HCT116 (cell line): ENCODE measurements at regions not wholly inside any gene's neighbourhood (a gene's known extent, or its start where the extent isn't known, plus 50 kb on each side); places are given as distances from the start of the nearest gene placed in this dataset.

Experiments used
- ATAC-seq: fragments of 200-7000 bp; cut with Tn5 transposase; 2 replicates; pipeline ENCODE4 v1.9.1; 2020; ENCODE audit warnings: mild to moderate bottlenecking, moderate library complexity
- BruUV-seq: library from RNA; stranded (reverse); fragments of 400-500 nt; replicated peaks from 2 replicates; lab custom pipeline; 2021; lab: Mats Ljungman, UMichigan
- CTCF ChIA-PET: fragments of 300-600 bp; sonication (Branson Sonifier 250); formaldehyde crosslinking; loops from one replicate; lab custom pipeline; 2021; ENCODE audit warnings: antibody characterized with exemption; lab: Charles Lee
- POLR2A ChIA-PET: fragments of 300-600, 350-600 bp; sonication (Branson Sonifier 250); formaldehyde crosslinking; loops from one replicate; lab custom pipeline; 2021; ENCODE audit warnings: antibody characterized with exemption; lab: Charles Lee
- RAD21 ChIA-PET, 2 experiments: fragments of 300-600 bp; sonication (Branson Sonifier 250); formaldehyde crosslinking; loops; one replicate each; lab custom pipeline; 2023; ENCODE audit warnings: low total read pairs in 2 of 2; ENCODE audit not compliant: uncharacterized antibody in 2 of 2, unreplicated experiment in 2 of 2, low non-redundant PET in 1 of 2; lab: Charles Lee
- DNase-seq: peaks from one replicate; pipeline ENCODE4 v3.0.0-alpha.2; 2010; ENCODE audit warnings: low read depth, low spot score
- H2AFZ ChIP-seq: fragments of 200-600 bp; shearing (Covaris generic), sonication (generic); 2 replicates; pipeline ENCODE4 v1.6.1; 2017; ENCODE audit warnings: low read depth, mixed run types, mixed read lengths, antibody characterized with exemption, low read length; ENCODE audit not compliant: poor library complexity, severe bottlenecking
- H3K27ac ChIP-seq: 2 replicates; pipeline ENCODE4 v1.5.1; 2012; ENCODE audit warnings: low read depth, low read length
- H3K27me3 ChIP-seq: fragments of 200-600 bp; sonication (generic); 2 replicates; pipeline ENCODE4 v1.6.1; 2016; ENCODE audit warnings: mixed run types, low read length, mixed read lengths; ENCODE audit not compliant: insufficient read depth
- H3K36me3 ChIP-seq, 2 experiments: fragments of 200-500 bp in 1 of 2; fragments of 200-600 bp in 1 of 2; sonication (Bioruptor generic) in 1 of 2; sonication (generic) in 1 of 2; 2 replicates each; pipeline versions ENCODE4 v1.5.1 to v1.6.1; 2014 to 2016; ENCODE audit warnings: low read length in 2 of 2, inconsistent platforms in 1 of 2, mixed read lengths in 1 of 2, mixed run types in 1 of 2; ENCODE audit not compliant: insufficient read depth in 2 of 2, control insufficient read depth in 1 of 2
- H3K4me1 ChIP-seq, 2 experiments: fragments of 200-600 bp in 1 of 2; sonication (generic) in 1 of 2; 2 replicates each; pipeline versions ENCODE4 v1.5.1 to v1.6.1; 2012 to 2017; ENCODE audit warnings: low read length in 2 of 2, inconsistent platforms in 1 of 2, mild to moderate bottlenecking in 1 of 2, mixed read lengths in 1 of 2, mixed run types in 1 of 2, moderate library complexity in 1 of 2; ENCODE audit not compliant: insufficient read depth in 2 of 2, control insufficient read depth in 1 of 2
- H3K4me2 ChIP-seq: fragments of 200-600 bp; sonication (generic); 2 replicates; pipeline ENCODE4 v1.6.1; 2017; ENCODE audit warnings: mixed run types, low read length, mixed read lengths
- H3K4me3 ChIP-seq, 2 experiments: fragments of 200-600 bp in 1 of 2; sonication (generic) in 1 of 2; replicated peaks in 1 of 2; 2 replicates each; pipeline ENCODE4 v1.5.1; 2011 to 2016; ENCODE audit warnings: low read length in 2 of 2, control low read depth in 1 of 2, low read depth in 1 of 2, mild to moderate bottlenecking in 1 of 2, mixed read lengths in 1 of 2, mixed run types in 1 of 2
- H3K79me2 ChIP-seq: fragments of 200-600 bp; sonication (generic); 2 replicates; pipeline ENCODE4 v1.6.1; 2017; ENCODE audit warnings: mild to moderate bottlenecking, mixed run types, low read length, moderate library complexity, mixed read lengths; ENCODE audit not compliant: insufficient read depth
- H3K9ac ChIP-seq: fragments of 200-600 bp; sonication (generic); 2 replicates; pipeline ENCODE4 v1.6.1; 2016; ENCODE audit warnings: low read length, mixed read lengths
- H3K9me2 ChIP-seq: fragments of 200-600 bp; sonication (generic), shearing (Covaris generic); 2 replicates; pipeline ENCODE4 v1.6.1; 2017; ENCODE audit warnings: mixed run types, mild to moderate bottlenecking, moderate library complexity; ENCODE audit not compliant: insufficient read depth
- H3K9me3 ChIP-seq, 2 experiments: fragments of 200-500 bp in 1 of 2; fragments of 200-600 bp in 1 of 2; sonication (Bioruptor generic) in 1 of 2; sonication (generic) in 1 of 2; 2 replicates each; pipeline ENCODE4 v1.6.1; 2014 to 2017; ENCODE audit warnings: low read length in 2 of 2, mixed read lengths in 2 of 2, inconsistent platforms in 1 of 2, low read depth in 1 of 2, mild to moderate bottlenecking in 1 of 2, mixed run types in 1 of 2, moderate library complexity in 1 of 2; ENCODE audit not compliant: control insufficient read depth in 1 of 2, insufficient read depth in 1 of 2
- H4K20me1 ChIP-seq: fragments of 200-600 bp; sonication (generic), shearing (Covaris generic); 2 replicates; pipeline ENCODE4 v1.6.1; 2017; ENCODE audit warnings: mixed run types, mild to moderate bottlenecking, moderate library complexity; ENCODE audit not compliant: insufficient read depth
- CBX3 ChIP-seq: IDR thresholded peaks from 2 replicates; pipeline ENCODE4 v1.6.1; 2012; ENCODE audit warnings: low read depth
- CTCF ChIP-seq, 3 experiments: fragments of 200-600 bp in 1 of 3; sonication (generic) in 1 of 3; IDR thresholded peaks in 2 of 3; conservative IDR thresholded peaks in 1 of 3; 2 replicates each; pipeline ENCODE4 v1.5.1; 2012 to 2017; ENCODE audit warnings: low read depth in 2 of 3, low read length in 2 of 3, antibody characterized with exemption in 1 of 3, borderline replicate concordance in 1 of 3, control low read depth in 1 of 3, mild to moderate bottlenecking in 1 of 3, mixed read lengths in 1 of 3, mixed run types in 1 of 3, moderate library complexity in 1 of 3; ENCODE audit not compliant: insufficient read depth in 1 of 3
- EZH2phosphoT487 ChIP-seq: fragments of 200-600 bp; IDR thresholded peaks from 2 replicates; pipeline ENCODE4 v1.6.1; 2018; ENCODE audit warnings: antibody characterized with exemption, borderline replicate concordance
- MAX ChIP-seq: IDR thresholded peaks from 2 replicates; pipeline ENCODE4 v1.6.1; 2012
- POLR2A ChIP-seq: IDR thresholded peaks from 2 replicates; pipeline ENCODE4 v1.7.0; 2011; ENCODE audit warnings: borderline replicate concordance; ENCODE audit not compliant: insufficient read depth, insufficient read length; ENCODE audit errors: extremely low read depth
- REST ChIP-seq: IDR thresholded peaks from 2 replicates; pipeline ENCODE4 v1.6.1; 2012; ENCODE audit warnings: low read depth
- SRF ChIP-seq: IDR thresholded peaks from 2 replicates; pipeline ENCODE4 v1.6.1; 2012; ENCODE audit warnings: low read depth
- YY1 ChIP-seq: IDR thresholded peaks from 2 replicates; pipeline ENCODE4 v1.6.1; 2011; ENCODE audit warnings: low read length, low read depth, moderate library complexity, mild to moderate bottlenecking; ENCODE audit not compliant: insufficient replicate concordance; ENCODE audit errors: extremely low read depth
- ZFX ChIP-seq: fragments of 450-650 bp; IDR thresholded peaks from 2 replicates; pipeline ENCODE4 v1.6.1; 2017
- ZNF274 ChIP-seq: fragments of 200-500 bp; sonication (Bioruptor generic); IDR thresholded peaks from 2 replicates; pipeline ENCODE4 v1.6.1; 2014; ENCODE audit warnings: mild to moderate bottlenecking, low read depth, low read length, inconsistent platforms
- intact Hi-C: fragments of 100-400 bp; cut with micrococcal nuclease; formaldehyde crosslinking; loops from 2 replicates; pipeline ENCODE4 v1.10.0; 2022

- Histone ChIP-seq H3K79me2 (no peaks in the 10 kb centered on the region), H3K9ac (no peak overlapping the region), H3K4me3 (no peak overlapping the region), H3K9me3 (no peaks in the 10 kb centered on the region), H3K27me3 (no peaks in the 10 kb centered on the region), H3K4me2 (no peak overlapping the region), H3K4me1 (no peaks in the 10 kb centered on the region), H4K20me1 (no peaks in the 10 kb centered on the region), H3K36me3 (no peaks in the 10 kb centered on the region), H2AFZ (no peak overlapping the region), H3K27ac (no peak overlapping the region), H3K9me2 (no peaks in the 10 kb centered on the region)
- TF ChIP-seq CTCF (IDR thresholded peaks at IDR 0.05 in 2 of 3, conservative IDR thresholded peaks at IDR 0.05 in 1 of 3; ENCODE audit: borderline replicate concordance in 1 of 3, insufficient read depth in 1 of 3, low read depth in 2 of 3, low read length in 2 of 3) (no peak), POLR2A (no peak), YY1 (no peak), EZH2phosphoT487 (no peak), MAX (no peak), ZFX (no peak), ZNF274 (no peak), SRF (no peak), REST (no peak), CBX3 (no peak)
- DNase-seq (no peak), ATAC-seq (no peak)
- CTCF ChIA-PET, result no interaction called here
- RAD21 ChIA-PET, result no interaction called here
- no TSS peak for BruUV-seq
- POLR2A ChIA-PET, result no interaction called here
- intact Hi-C loops, result no loop called here
Measured at GRCh38 chr3:178272841-178273240, 263.4 kb upstream of the KCNMB2 start.
